Colonic mucosa (tissue), 4 donors: ENCODE measurements at regions not wholly inside any gene's neighbourhood (a gene's known extent, or its start where the extent isn't known, plus 50 kb on each side); places are given as distances from the start of the nearest gene placed in this dataset.

Experiments
- DNase-seq: peaks from one replicate; pipeline ENCODE4 v3.0.0-alpha.2; 2020
- H3K27ac ChIP-seq: fragments of 200-600 bp; one replicate; pipeline ENCODE4 v1.8.0; 2021
- H3K27me3 ChIP-seq: fragments of 200-600 bp; one replicate; pipeline ENCODE4 v1.8.0; 2021
- H3K36me3 ChIP-seq: fragments of 200-600 bp; one replicate; pipeline ENCODE4 v1.8.0; 2021
- H3K4me1 ChIP-seq: fragments of 200-600 bp; one replicate; pipeline ENCODE4 v1.8.0; 2021; ENCODE audit warnings: mild to moderate bottlenecking
- H3K4me3 ChIP-seq: fragments of 200-600 bp; one replicate; pipeline ENCODE4 v1.8.0; 2021
- H3K9ac ChIP-seq, 2 donors: one replicate each; pipeline ENCODE4 v1.7.0; 2013; ENCODE audit warnings: control low read depth in 2 of 2, low read depth in 2 of 2, low read length in 2 of 2
- H3K9me3 ChIP-seq: fragments of 200-600 bp; one replicate; pipeline ENCODE4 v1.8.0; 2021
- CTCF ChIP-seq: fragments of 200-600 bp; IDR thresholded peaks from one replicate; pipeline ENCODE4 v1.8.0; 2022; ENCODE audit warnings: antibody characterized with exemption, mild to moderate bottlenecking
- intact Hi-C: fragments of 100-400 bp; cut with DNase I; formaldehyde crosslinking; loops from one replicate; pipeline ENCODE4 v1.14.1; 2022
- donor health status: healthy.
- donor health status: DM: no; HTN: no; CAD: no.
- donor health status: DM: no; HTN: no; CAD: no.

- no peaks in the 10 kb centered on the region for H3K27me3 ChIP-seq
- intact Hi-C loops = no loop called here
- no peak overlapping the region for H3K9ac ChIP-seq
- no peak overlapping the region for H3K4me3 ChIP-seq
- no peaks in the 10 kb centered on the region for H3K36me3 ChIP-seq
- no peak overlapping the region for H3K27ac ChIP-seq
- no peak for DNase-seq
- TF ChIP-seq CTCF = no peak
- no peaks in the 10 kb centered on the region for H3K4me1 ChIP-seq
- no peaks in the 10 kb centered on the region for H3K9me3 ChIP-seq
Measured at GRCh38 chr16:79498928-79499327, 101.6 kb downstream of the MAF start.

DNA sequence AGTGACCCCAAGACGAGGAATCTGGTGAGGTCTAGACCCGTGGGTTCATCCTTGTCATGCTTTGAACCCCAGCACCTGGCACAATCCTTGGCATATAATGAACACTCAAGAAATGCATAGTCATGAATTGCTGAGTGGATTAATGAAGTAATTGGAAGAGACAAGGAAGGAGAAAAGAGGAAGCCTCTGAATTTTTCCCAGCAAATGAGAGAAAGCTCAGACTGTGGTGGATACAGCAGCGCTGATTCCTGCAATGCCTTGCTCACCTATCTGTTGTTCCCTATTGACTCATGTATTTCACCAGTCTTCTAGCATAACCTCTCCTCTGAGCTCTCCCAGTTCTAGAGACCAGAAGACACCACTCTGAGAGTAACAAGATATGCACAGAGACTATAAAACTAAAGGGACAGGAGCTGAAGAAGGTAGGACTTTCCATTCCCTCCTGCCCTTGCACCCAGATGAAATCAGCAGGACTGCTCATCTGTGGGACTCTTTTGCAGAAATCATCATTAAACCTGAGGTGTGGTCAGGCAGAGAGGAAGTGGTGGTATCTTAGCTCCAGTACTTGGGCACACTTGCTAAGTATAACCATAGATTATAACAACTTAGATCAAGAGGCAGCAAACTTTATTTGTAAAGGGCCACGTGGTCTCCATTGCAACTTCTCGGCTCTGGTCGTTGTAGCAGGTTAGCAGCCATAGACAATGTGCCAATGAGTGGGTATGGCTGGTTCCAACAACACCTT lies 102.8 kb downstream of the MAF start:
- Histone ChIP-seq H3K27me3 (no peaks in the 10 kb centered on the region), H3K4me1 (no peaks in the 10 kb centered on the region), H3K9me3 (no peaks in the 10 kb centered on the region), H3K9ac (no peak overlapping the region), H3K36me3 (no peaks in the 10 kb centered on the region), H3K27ac (no peak overlapping the region), H3K4me3 (no peak overlapping the region)
- DNase-seq = no peak
- no peak for TF ChIP-seq CTCF
- intact Hi-C loops = no loop called here

DNA sequence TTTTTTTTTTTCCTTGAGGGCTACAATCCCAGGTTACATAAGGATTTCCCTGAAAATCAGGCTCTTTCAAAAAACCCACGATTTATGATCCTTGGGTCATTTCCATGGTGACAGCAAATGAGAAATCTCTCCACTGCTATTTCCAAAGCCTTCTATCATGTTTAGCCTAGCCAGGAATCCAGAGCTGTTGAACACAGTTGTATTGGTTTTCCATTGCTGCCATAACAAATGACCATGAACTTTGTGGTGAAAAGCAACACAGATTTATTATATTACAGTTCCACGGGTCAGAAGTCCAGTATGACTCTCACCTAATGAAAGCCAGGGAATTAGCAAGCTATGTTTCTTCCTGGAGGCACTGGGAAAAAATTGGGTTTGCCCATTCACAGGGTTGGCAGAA lies 106.6 kb downstream of the MAF start:
- TF ChIP-seq CTCF = no peak
- H3K4me3 ChIP-seq = no peak overlapping the region
- no peaks in the 10 kb centered on the region for H3K27me3 ChIP-seq
- H3K27ac ChIP-seq = no peak overlapping the region
- no peak overlapping the region for H3K9ac ChIP-seq
- H3K9me3 ChIP-seq = no peaks in the 10 kb centered on the region
- intact Hi-C loops = no loop called here
- no peaks in the 10 kb centered on the region for H3K36me3 ChIP-seq
- no peak for DNase-seq
- H3K4me1 ChIP-seq = no peaks in the 10 kb centered on the region

DNA sequence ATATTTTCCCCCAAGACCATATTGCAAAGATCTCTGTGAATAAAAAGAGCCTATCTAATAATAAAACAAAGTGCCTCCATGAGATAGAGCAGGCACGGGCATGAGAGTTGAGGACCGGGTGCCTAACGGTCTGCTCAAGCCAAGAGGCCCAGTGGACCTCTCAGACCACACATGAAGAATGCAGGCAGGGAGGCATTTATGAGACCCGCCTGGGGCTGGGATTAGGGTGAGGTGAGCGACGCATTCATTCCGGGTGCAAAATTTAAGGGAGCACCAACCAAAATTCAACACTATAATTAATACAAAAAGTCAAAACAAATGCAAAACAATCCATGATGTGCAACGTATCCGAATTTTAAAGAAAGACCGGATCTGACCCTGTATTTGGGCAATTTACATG lies 108.5 kb downstream of the MAF start:
- intact Hi-C loops = no loop called here
- DNase-seq = no peak

DNA sequence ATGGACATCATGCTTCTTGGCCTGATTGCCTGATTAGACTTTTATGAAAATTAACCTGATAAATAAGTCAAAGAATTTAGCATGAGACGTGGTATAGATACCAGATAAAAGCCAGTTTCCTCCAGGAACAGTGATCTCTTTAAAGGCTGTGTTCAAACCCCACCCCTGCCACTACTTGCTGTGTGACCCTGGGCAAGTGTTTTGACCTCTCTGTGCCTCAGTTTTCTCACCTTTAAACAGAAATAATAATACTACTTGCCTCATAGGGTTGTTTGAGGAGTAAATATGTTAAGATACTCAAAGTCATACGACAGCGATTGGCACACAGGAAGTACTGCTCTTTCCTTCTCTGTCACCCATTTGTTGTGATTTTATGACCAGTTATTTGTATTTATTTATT lies 115.5 kb downstream of the MAF start:
- no peak for TF ChIP-seq CTCF
- DNase-seq = no peak
- Histone ChIP-seq H3K27ac (no peak overlapping the region), H3K4me1 (no peaks in the 10 kb centered on the region), H3K9ac (no peak overlapping the region), H3K9me3 (no peaks in the 10 kb centered on the region), H3K36me3 (no peaks in the 10 kb centered on the region), H3K4me3 (no peak overlapping the region), H3K27me3 (no peaks in the 10 kb centered on the region)
- intact Hi-C loops = no loop called here

More for the DNA sequence above, 108.5 kb downstream of the MAF start:
- H3K4me3 ChIP-seq = no peak overlapping the region
- no peaks in the 10 kb centered on the region for H3K4me1 ChIP-seq
- H3K9me3 ChIP-seq = no peaks in the 10 kb centered on the region
- no peak overlapping the region for H3K9ac ChIP-seq
- H3K27me3 ChIP-seq = no peaks in the 10 kb centered on the region
- H3K36me3 ChIP-seq = no peaks in the 10 kb centered on the region
- no peak overlapping the region for H3K27ac ChIP-seq
- TF ChIP-seq CTCF = no peak
